H1 (cell line): ENCODE measurements at regions not wholly inside any gene's neighbourhood (a gene's known extent, or its start where the extent isn't known, plus 50 kb on each side); places are given as distances from the start of the nearest gene placed in this dataset.

Experiments
- CHD2 ChIP-seq: IDR thresholded peaks from 2 replicates; pipeline ENCODE4 v1.6.1; 2012; ENCODE audit warnings: low read length, improper control_type of control experiment
- HDAC6 ChIP-seq: IDR thresholded peaks from one replicate; pipeline ENCODE4 v1.7.1; 2012; ENCODE audit warnings: low read depth, mild to moderate bottlenecking, inconsistent platforms, low read length, moderate library complexity
- MAFK ChIP-seq: IDR thresholded peaks from 2 replicates; pipeline ENCODE4 v1.6.1; 2012; ENCODE audit warnings: low read depth, mild to moderate bottlenecking, improper control_type of control experiment, low read length
- SIX5 ChIP-seq: IDR thresholded peaks from 2 replicates; pipeline ENCODE4 v1.6.1; 2011; ENCODE audit warnings: mild to moderate bottlenecking, low read depth, low read length
- YY1 ChIP-seq: IDR thresholded peaks from 2 replicates; pipeline ENCODE4 v1.6.1; 2011; ENCODE audit warnings: low read depth, mild to moderate bottlenecking, low read length
- TF ChIP-seq, protein P1 (sequence below): fragments of 300-600 bp; sonication (generic); IDR thresholded peaks from 2 replicates; pipeline ENCODE4 v1.7.1; 2012; ENCODE audit warnings: low read length, moderate library complexity, mild to moderate bottlenecking, inconsistent platforms; ENCODE audit not compliant: insufficient replicate concordance

GRCh38 chr11:38517991-38518390, 1920.0 kb upstream of the RAG2 start (continued):
- TF ChIP-seq, protein P1, sequence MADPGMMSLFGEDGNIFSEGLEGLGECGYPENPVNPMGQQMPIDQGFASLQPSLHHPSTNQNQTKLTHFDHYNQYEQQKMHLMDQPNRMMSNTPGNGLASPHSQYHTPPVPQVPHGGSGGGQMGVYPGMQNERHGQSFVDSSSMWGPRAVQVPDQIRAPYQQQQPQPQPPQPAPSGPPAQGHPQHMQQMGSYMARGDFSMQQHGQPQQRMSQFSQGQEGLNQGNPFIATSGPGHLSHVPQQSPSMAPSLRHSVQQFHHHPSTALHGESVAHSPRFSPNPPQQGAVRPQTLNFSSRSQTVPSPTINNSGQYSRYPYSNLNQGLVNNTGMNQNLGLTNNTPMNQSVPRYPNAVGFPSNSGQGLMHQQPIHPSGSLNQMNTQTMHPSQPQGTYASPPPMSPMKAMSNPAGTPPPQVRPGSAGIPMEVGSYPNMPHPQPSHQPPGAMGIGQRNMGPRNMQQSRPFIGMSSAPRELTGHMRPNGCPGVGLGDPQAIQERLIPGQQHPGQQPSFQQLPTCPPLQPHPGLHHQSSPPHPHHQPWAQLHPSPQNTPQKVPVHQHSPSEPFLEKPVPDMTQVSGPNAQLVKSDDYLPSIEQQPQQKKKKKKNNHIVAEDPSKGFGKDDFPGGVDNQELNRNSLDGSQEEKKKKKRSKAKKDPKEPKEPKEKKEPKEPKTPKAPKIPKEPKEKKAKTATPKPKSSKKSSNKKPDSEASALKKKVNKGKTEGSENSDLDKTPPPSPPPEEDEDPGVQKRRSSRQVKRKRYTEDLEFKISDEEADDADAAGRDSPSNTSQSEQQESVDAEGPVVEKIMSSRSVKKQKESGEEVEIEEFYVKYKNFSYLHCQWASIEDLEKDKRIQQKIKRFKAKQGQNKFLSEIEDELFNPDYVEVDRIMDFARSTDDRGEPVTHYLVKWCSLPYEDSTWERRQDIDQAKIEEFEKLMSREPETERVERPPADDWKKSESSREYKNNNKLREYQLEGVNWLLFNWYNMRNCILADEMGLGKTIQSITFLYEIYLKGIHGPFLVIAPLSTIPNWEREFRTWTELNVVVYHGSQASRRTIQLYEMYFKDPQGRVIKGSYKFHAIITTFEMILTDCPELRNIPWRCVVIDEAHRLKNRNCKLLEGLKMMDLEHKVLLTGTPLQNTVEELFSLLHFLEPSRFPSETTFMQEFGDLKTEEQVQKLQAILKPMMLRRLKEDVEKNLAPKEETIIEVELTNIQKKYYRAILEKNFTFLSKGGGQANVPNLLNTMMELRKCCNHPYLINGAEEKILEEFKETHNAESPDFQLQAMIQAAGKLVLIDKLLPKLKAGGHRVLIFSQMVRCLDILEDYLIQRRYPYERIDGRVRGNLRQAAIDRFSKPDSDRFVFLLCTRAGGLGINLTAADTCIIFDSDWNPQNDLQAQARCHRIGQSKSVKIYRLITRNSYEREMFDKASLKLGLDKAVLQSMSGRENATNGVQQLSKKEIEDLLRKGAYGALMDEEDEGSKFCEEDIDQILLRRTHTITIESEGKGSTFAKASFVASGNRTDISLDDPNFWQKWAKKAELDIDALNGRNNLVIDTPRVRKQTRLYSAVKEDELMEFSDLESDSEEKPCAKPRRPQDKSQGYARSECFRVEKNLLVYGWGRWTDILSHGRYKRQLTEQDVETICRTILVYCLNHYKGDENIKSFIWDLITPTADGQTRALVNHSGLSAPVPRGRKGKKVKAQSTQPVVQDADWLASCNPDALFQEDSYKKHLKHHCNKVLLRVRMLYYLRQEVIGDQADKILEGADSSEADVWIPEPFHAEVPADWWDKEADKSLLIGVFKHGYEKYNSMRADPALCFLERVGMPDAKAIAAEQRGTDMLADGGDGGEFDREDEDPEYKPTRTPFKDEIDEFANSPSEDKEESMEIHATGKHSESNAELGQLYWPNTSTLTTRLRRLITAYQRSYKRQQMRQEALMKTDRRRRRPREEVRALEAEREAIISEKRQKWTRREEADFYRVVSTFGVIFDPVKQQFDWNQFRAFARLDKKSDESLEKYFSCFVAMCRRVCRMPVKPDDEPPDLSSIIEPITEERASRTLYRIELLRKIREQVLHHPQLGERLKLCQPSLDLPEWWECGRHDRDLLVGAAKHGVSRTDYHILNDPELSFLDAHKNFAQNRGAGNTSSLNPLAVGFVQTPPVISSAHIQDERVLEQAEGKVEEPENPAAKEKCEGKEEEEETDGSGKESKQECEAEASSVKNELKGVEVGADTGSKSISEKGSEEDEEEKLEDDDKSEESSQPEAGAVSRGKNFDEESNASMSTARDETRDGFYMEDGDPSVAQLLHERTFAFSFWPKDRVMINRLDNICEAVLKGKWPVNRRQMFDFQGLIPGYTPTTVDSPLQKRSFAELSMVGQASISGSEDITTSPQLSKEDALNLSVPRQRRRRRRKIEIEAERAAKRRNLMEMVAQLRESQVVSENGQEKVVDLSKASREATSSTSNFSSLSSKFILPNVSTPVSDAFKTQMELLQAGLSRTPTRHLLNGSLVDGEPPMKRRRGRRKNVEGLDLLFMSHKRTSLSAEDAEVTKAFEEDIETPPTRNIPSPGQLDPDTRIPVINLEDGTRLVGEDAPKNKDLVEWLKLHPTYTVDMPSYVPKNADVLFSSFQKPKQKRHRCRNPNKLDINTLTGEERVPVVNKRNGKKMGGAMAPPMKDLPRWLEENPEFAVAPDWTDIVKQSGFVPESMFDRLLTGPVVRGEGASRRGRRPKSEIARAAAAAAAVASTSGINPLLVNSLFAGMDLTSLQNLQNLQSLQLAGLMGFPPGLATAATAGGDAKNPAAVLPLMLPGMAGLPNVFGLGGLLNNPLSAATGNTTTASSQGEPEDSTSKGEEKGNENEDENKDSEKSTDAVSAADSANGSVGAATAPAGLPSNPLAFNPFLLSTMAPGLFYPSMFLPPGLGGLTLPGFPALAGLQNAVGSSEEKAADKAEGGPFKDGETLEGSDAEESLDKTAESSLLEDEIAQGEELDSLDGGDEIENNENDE: no peak
- no peak for TF ChIP-seq CHD2
- TF ChIP-seq HDAC6: no peak
- no peak for TF ChIP-seq SIX5
- TF ChIP-seq YY1: no peak
- TF ChIP-seq MAFK: no peak
